ENCODE measurements at regions not wholly inside any gene's neighbourhood (a gene's known extent, or its start where the extent isn't known, plus 50 kb on each side); places are given as distances from the start of the nearest gene placed in this dataset.

DNA sequence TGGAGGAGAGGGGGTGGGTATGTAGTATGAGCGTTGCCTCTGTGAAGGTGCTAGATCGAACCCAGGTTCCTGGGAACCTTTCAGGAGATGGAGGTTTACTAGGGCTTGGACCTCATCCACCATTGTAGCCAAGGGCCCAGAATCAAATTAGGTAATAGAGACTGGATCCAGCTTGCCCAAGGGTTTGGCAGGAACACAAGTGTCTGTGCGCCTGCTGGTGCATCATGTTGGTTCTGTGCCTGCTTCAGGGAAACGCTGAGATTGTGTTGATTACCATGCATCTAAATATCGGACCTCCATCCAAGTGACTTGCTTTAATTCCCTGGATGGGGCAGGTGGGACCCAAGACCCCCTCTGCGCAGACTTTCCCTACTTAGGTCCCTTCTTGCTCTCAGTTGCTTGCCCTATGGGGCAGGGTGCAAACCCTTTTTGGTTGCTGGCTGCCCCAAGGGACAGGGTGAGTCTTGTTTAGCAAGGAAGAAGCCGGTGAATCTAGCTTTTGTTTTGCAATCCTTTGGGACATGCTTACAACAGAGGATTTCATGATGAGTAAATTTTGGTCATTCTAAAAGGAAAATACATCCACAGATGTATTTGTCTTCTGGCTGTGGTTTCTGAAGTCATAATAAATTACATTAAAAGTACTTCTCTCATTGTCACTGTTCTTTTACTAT lies 189.8 kb upstream of the PRICKLE1 start:
- TF ChIP-seq, protein P1, sequence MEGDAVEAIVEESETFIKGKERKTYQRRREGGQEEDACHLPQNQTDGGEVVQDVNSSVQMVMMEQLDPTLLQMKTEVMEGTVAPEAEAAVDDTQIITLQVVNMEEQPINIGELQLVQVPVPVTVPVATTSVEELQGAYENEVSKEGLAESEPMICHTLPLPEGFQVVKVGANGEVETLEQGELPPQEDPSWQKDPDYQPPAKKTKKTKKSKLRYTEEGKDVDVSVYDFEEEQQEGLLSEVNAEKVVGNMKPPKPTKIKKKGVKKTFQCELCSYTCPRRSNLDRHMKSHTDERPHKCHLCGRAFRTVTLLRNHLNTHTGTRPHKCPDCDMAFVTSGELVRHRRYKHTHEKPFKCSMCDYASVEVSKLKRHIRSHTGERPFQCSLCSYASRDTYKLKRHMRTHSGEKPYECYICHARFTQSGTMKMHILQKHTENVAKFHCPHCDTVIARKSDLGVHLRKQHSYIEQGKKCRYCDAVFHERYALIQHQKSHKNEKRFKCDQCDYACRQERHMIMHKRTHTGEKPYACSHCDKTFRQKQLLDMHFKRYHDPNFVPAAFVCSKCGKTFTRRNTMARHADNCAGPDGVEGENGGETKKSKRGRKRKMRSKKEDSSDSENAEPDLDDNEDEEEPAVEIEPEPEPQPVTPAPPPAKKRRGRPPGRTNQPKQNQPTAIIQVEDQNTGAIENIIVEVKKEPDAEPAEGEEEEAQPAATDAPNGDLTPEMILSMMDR (IDR thresholded peaks at IDR 0.05), result no peak
- TF ChIP-seq POLR2A (IDR thresholded peaks at IDR 0.05), result no peak

All from tibial nerve (tissue), 3 donors.